DMS 273 (cell line): ENCODE measurements at regions not wholly inside any gene's neighbourhood (a gene's known extent, or its start where the extent isn't known, plus 50 kb on each side); places are given as distances from the start of the nearest gene placed in this dataset.

Experiments
- DNase-seq: peaks from one replicate; lab custom pipeline; 2025; ENCODE audit not compliant: unreplicated experiment; lab: John Stamatoyannopoulos, UW

GRCh38 chr3:106256249-106256957 lies 387.6 kb upstream of the CBLB start:
- DNase-seq, result no peak

GRCh38 chr3:106257172-106257571 lies 388.4 kb upstream of the CBLB start:
- DNase-seq, result no peak

GRCh38 chr3:106261396-106261795 lies 392.6 kb upstream of the CBLB start:
- no peak for DNase-seq

- no peak for DNase-seq
These were observed 393.3 kb upstream of the CBLB start for GRCh38 chr3:106261915-106262683.

GRCh38 chr3:106263011-106263410 lies 394.2 kb upstream of the CBLB start:
- DNase-seq, result no peak

GRCh38 chr3:106263546-106263945 lies 394.7 kb upstream of the CBLB start:
- DNase-seq, result no peak

- DNase-seq, result no peak
These were observed 396.9 kb upstream of the CBLB start for GRCh38 chr3:106265704-106266103.

GRCh38 chr3:106268696-106269095 lies 399.9 kb upstream of the CBLB start:
- DNase-seq, result no peak

GRCh38 chr3:106272302-106272701 lies 403.5 kb upstream of the CBLB start:
- no peak for DNase-seq

GRCh38 chr3:106275592-106275991 lies 406.8 kb upstream of the CBLB start:
- DNase-seq, result no peak

GRCh38 chr3:106276151-106276550 lies 407.3 kb upstream of the CBLB start:
- DNase-seq, result no peak

- DNase-seq, result no peak
These were observed 408.2 kb upstream of the CBLB start for GRCh38 chr3:106276755-106277612.

GRCh38 chr3:106277731-106278130 lies 408.9 kb upstream of the CBLB start:
- no peak for DNase-seq

- DNase-seq, result peak; percentile 93
These were observed 412.4 kb upstream of the CBLB start for GRCh38 chr3:106281221-106281620.

GRCh38 chr3:106282943-106283342 lies 414.1 kb upstream of the CBLB start:
- no peak for DNase-seq

- no peak for DNase-seq
These were observed 420.0 kb upstream of the CBLB start for GRCh38 chr3:106288781-106289180.

- DNase-seq, result no peak
These were observed 421.6 kb upstream of the CBLB start for GRCh38 chr3:106290304-106290997.

- no peak for DNase-seq
These were observed 424.3 kb upstream of the CBLB start for GRCh38 chr3:106293161-106293560.

- peak; percentile 11 for DNase-seq
These were observed 425.3 kb upstream of the CBLB start for GRCh38 chr3:106294121-106294520.

- no peak for DNase-seq
These were observed 427.2 kb upstream of the CBLB start for GRCh38 chr3:106296062-106296461.
